ENCODE measurements at regions not wholly inside any gene's neighbourhood (a gene's known extent, or its start where the extent isn't known, plus 50 kb on each side); places are given as distances from the start of the nearest gene placed in this dataset.

- H3K4me3 ChIP-seq (ENCODE audit: low read depth, low read length), result no peak overlapping the region
- ChIA-PET POLR2A (no interaction called here), CTCF (no interaction called here)
- DNase-seq (ENCODE audit: low read depth, low spot score), result no peak
- no peak for TF ChIP-seq CTCF (IDR thresholded peaks at IDR 0.05; ENCODE audit: insufficient read depth, low read length, missing control alignments)
These were observed 167.7 kb upstream of the SLC14A2 start for GRCh38 chr18:45447355-45448265.

DNA sequence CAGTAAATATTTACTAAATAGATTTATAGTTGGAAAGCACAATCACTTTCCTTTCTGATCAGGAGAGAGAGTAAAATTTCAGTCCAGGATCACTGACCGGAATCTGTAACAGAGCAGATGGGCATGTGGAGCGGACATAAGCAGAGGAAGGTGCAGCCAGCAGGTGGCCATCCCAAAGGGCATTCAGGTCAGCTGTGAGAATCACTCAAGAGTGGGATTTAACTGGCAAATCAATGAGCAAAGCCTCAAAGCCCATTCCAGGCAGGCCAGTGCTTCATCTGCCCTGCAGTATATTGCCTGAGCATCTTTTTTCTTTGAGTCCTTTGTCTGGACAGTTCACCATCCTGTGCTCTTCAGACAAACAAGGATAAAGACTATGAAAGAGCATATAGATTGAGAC lies 166.4 kb upstream of the SLC14A2 start:
- ChIA-PET POLR2A (no interaction called here), CTCF (no interaction called here)
- DNase-seq (ENCODE audit: low read depth, low spot score), result no peak
- TF ChIP-seq CTCF (IDR thresholded peaks at IDR 0.05; ENCODE audit: insufficient read depth, low read length, missing control alignments), result no peak
- H3K4me3 ChIP-seq (ENCODE audit: low read depth, low read length), result no peak overlapping the region

- POLR2A ChIA-PET, result no interaction called here
- no peak for TF ChIP-seq CTCF (IDR thresholded peaks at IDR 0.05; ENCODE audit: insufficient read depth, low read length, missing control alignments)
- no peak for DNase-seq (ENCODE audit: low read depth, low spot score)
- H3K4me3 ChIP-seq (ENCODE audit: low read depth, low read length), result no peak overlapping the region
- CTCF ChIA-PET, result no interaction called here
These were observed 165.7 kb upstream of the SLC14A2 start for GRCh38 chr18:45449418-45450227.

DNA sequence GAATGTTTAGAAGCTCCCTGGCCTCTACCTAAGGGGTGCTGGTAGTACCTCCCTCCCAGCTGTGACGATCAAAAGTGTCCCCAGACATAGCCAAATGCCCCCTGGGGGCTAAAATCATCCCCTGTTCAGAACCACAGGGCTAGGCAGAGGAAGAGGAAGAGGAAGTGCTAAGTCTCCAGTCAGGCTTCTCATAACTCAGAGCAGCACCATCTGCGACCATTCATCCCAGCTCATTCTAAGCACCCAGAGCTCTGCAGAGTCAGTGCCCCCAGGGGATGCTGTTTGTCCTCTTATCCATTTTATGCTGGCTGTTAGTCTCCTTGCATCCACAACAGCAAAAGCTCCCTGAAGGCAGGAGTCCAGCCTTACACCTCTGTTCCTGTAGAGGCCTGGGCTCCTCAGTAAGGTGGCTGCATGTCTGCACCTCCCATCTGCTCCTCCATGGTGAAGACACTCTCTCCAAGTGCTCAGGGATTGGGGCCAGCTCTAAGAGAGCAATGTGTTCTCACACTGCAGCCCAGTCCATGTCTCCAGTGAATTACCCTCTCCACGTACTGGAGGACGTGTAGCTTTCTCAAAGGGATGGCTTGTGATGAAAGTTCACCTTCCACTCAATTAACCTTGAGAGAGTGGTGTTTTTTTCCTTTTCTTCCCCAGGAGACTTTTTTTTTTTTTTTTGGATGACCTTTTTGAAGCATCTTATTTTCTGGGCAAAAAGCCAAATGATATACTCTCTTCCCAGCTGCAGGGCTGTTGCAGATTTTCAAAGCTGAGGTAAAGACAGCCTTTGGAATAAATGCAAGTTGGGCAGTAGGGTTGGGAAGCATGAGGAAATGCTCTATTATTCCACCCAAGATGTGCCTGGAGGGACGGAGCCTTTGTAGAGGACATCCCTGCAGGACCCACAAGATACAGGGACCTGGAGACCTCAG lies 158.9 kb upstream of the SLC14A2 start:
- H3K4me3 ChIP-seq (ENCODE audit: low read depth, low read length), result no peak overlapping the region
- TF ChIP-seq CTCF (IDR thresholded peaks at IDR 0.05; ENCODE audit: insufficient read depth, low read length, missing control alignments), result no peak
- DNase-seq (ENCODE audit: low read depth, low spot score), result no peak
- POLR2A ChIA-PET, result no interaction called here
- CTCF ChIA-PET, result no interaction called here

- no peak overlapping the region for H3K4me3 ChIP-seq (ENCODE audit: low read depth, low read length)
- no peak for TF ChIP-seq CTCF (IDR thresholded peaks at IDR 0.05; ENCODE audit: insufficient read depth, low read length, missing control alignments)
- DNase-seq (ENCODE audit: low read depth, low spot score), result no peak
- POLR2A ChIA-PET, result no interaction called here
- CTCF ChIA-PET, result no interaction called here
These were observed 157.2 kb upstream of the SLC14A2 start for GRCh38 chr18:45458033-45458432.

Measured in AG04449 (cell line).